BLaER1 (cell line): ENCODE measurements at regions not wholly inside any gene's neighbourhood (a gene's known extent, or its start where the extent isn't known, plus 50 kb on each side); places are given as distances from the start of the nearest gene placed in this dataset.

ENCODE experiments used
- H3K27ac ChIP-seq: shearing (Covaris generic); formaldehyde crosslinking; 2 replicates; pipeline ENCODE4 v1.8.1; 2022
- H3K27me3 ChIP-seq: shearing (Covaris generic); formaldehyde crosslinking; 2 replicates; pipeline ENCODE4 v1.8.1; 2022
- H3K36me3 ChIP-seq: shearing (Covaris generic); formaldehyde crosslinking; 2 replicates; pipeline ENCODE4 v1.8.1; 2022
- H3K4me1 ChIP-seq: shearing (Covaris generic); formaldehyde crosslinking; 2 replicates; pipeline ENCODE4 v1.8.1; 2022
- H3K4me2 ChIP-seq: shearing (Covaris generic); formaldehyde crosslinking; 2 replicates; pipeline ENCODE4 v1.8.1; 2022
- H3K4me3 ChIP-seq: shearing (Covaris generic); formaldehyde crosslinking; 2 replicates; pipeline ENCODE4 v1.8.1; 2022
- H3K9ac ChIP-seq: shearing (Covaris generic); formaldehyde crosslinking; 2 replicates; pipeline ENCODE4 v1.8.1; 2022
- H3K9me3 ChIP-seq: shearing (Covaris generic); formaldehyde crosslinking; 2 replicates; pipeline ENCODE4 v1.8.1; 2022
- H4K20me1 ChIP-seq: shearing (Covaris generic); formaldehyde crosslinking; 2 replicates; pipeline ENCODE4 v1.8.1; 2022
- Cebpa-rat ChIP-seq: shearing (Covaris generic); IDR thresholded peaks from 2 replicates; pipeline ENCODE4 v1.8.1; 2022

DNA sequence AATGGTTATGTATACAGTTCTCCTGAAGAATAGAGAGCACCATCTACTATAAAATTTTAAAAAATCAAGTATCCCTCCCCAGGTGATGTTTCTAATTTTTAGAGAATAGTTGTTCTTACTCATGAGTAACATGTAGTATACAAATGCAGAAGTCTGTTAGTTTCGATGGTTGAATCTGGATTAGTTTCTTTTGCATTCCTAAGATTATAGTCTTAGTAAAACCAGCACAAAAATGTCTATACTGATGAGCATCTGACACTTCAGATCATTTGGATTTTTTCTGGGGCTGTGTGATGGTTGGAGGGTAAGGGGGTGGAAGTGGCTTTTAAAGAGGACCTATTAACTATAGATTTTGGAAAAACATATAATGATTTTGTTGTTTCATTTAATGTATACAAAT is 167.3 kb upstream of the SGO1 start:
- no peak for TF ChIP-seq Cebpa-rat
- H3K27ac ChIP-seq: no peak overlapping the region
- H3K4me1 ChIP-seq: no peaks in the 10 kb centered on the region

DNA sequence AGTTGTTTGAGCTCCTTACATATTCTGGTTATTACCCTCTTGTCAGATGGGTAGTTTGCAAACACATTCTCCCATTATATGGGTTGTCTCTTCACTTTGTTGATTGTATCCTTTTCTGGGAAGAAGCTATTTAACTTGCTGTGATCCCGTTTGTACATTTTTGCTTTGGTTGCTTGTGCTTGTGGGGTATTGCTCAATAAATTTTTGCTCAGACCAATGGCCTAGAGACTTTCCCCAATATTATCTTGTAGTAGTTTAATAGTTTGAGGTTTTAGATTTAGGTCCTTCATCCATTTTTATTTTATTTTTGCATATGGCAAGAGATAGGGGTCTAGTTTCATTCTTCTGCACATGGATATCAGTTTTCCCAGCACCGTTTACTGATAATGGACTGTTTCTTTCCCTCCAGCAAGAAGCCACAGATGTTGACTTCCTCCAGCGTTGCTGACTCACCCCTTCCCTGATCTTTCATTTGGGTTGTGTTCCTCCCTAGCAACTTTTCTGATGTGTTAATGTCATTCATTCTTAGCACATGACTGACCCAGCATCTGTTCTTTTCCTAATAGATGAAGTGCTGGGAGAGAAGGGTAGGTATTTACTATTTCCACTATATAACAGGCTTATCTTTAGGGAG is 166.7 kb upstream of the SGO1 start:
- TF ChIP-seq Cebpa-rat: no peak
- H3K9ac ChIP-seq: no peak overlapping the region
- H3K4me3 ChIP-seq: no peak overlapping the region
- no peak overlapping the region for H3K27ac ChIP-seq
- H3K36me3 ChIP-seq: no peaks in the 10 kb centered on the region
- H3K4me2 ChIP-seq: no peak overlapping the region
- no peaks in the 10 kb centered on the region for H3K4me1 ChIP-seq
- no peaks in the 10 kb centered on the region for H3K27me3 ChIP-seq
- no peaks in the 10 kb centered on the region for H3K9me3 ChIP-seq
- H4K20me1 ChIP-seq: no peaks in the 10 kb centered on the region

More for the DNA sequence above, 167.3 kb upstream of the SGO1 start:
- no peaks in the 10 kb centered on the region for H3K36me3 ChIP-seq
- H4K20me1 ChIP-seq: no peaks in the 10 kb centered on the region
- no peaks in the 10 kb centered on the region for H3K27me3 ChIP-seq
- H3K9me3 ChIP-seq: no peaks in the 10 kb centered on the region
- no peak overlapping the region for H3K9ac ChIP-seq
- no peak overlapping the region for H3K4me3 ChIP-seq
- no peak overlapping the region for H3K4me2 ChIP-seq

DNA sequence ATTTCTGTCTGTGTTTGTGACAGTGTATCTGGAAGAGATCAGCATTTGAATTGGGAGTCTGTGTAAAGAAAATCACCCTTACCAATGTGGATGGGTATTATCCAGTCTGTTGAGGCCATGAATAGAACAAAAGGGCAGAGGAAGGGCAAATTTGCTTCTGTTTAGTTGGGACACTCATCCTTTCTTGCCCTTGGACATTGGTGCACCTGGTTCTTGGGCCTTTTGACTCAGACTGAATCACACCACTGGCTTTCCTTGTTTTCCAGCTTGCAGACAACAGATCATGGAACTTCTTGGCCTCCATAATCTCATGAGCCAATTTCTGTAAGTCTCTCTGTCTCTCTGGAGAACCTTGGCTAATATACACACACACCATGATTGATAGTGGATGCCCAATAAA is 164.4 kb upstream of the SGO1 start:
- no peak overlapping the region for H3K4me3 ChIP-seq
- H3K36me3 ChIP-seq: no peaks in the 10 kb centered on the region
- no peaks in the 10 kb centered on the region for H3K27me3 ChIP-seq
- no peaks in the 10 kb centered on the region for H3K9me3 ChIP-seq
- no peaks in the 10 kb centered on the region for H4K20me1 ChIP-seq
- no peaks in the 10 kb centered on the region for H3K4me1 ChIP-seq
- no peak overlapping the region for H3K9ac ChIP-seq
- H3K4me2 ChIP-seq: no peak overlapping the region
- TF ChIP-seq Cebpa-rat: no peak
- H3K27ac ChIP-seq: no peak overlapping the region

DNA sequence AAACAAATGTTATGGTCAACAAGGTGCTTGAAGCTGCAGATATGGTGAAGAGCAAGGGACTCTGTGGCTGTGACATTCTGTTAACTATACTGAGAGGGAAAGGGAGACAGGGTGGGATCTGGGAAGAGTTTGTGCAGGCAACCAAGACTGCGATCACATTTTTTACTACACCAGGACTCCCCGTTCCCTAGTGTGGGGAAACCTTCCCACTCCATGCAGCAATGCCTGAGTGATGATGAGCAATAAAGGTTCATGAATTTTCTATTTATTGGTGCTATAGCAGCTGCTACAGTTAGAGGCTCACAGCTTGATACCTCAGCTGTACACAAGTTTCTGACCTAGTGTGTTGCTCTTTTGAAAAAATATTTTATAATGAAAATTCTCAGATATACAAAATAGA is 160.9 kb upstream of the SGO1 start:
- no peak for TF ChIP-seq Cebpa-rat
- H3K4me3 ChIP-seq: no peak overlapping the region

DNA sequence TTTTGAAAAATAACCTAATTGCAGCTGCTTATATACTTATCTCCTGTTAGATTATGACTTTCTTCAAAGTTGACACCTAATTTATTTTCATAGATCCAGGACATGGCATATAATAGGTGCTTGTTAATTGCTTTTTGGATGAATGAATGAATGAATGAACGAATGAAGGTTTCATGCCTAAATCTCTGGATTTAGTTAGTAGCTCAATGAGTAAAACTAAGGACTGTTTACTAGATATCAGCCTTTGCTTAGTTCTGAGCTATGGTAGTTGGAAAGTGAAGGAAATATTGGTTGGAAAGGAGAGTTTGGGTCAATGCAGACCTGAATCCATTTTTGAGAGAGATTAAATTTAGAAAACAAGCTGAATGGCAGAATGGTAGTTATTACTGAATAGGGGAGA is 160.4 kb upstream of the SGO1 start:
- Histone ChIP-seq H3K4me3 (no peak overlapping the region), H3K27me3 (no peaks in the 10 kb centered on the region), H3K4me2 (no peak overlapping the region), H3K9ac (no peak overlapping the region), H3K27ac (no peak overlapping the region), H3K36me3 (no peaks in the 10 kb centered on the region), H4K20me1 (no peaks in the 10 kb centered on the region), H3K4me1 (no peaks in the 10 kb centered on the region), H3K9me3 (no peaks in the 10 kb centered on the region)
- no peak for TF ChIP-seq Cebpa-rat

More for the DNA sequence above, 160.9 kb upstream of the SGO1 start:
- Histone ChIP-seq H3K27ac (no peak overlapping the region), H3K36me3 (no peaks in the 10 kb centered on the region), H4K20me1 (no peaks in the 10 kb centered on the region), H3K4me1 (no peaks in the 10 kb centered on the region), H3K9ac (no peak overlapping the region), H3K4me2 (no peak overlapping the region), H3K27me3 (no peaks in the 10 kb centered on the region), H3K9me3 (no peaks in the 10 kb centered on the region)

DNA sequence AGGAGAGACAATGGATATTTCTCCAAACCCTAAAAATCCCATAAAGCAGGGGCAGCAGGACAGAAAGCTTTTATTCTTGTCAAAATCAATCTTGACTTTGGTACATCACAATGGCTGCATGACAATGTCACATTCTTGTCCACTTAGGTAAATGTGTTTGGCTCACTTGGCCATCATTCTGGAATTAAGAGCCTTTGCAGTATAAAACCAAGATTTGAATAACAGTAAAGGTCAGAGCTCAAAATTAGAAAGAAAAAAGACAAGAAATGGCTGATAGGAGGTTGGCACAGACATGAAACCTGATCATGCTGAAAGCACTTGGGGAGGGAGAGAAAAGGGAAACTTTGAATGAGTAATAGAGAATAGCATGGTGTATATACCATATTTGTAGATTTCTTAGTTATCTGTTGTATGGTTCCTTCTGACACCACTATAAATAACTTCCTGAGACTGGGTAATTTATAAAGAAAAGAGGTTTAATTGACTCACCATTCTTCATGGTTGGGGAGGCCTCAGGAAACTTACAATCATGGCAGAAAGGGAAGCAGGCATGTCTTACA is 158.5 kb upstream of the SGO1 start:
- no peak for TF ChIP-seq Cebpa-rat
- H3K4me1 ChIP-seq: no peaks in the 10 kb centered on the region
- no peaks in the 10 kb centered on the region for H4K20me1 ChIP-seq
- H3K4me2 ChIP-seq: no peak overlapping the region
- no peaks in the 10 kb centered on the region for H3K9me3 ChIP-seq
- H3K36me3 ChIP-seq: no peaks in the 10 kb centered on the region
- no peak overlapping the region for H3K4me3 ChIP-seq
- no peak overlapping the region for H3K27ac ChIP-seq
- H3K27me3 ChIP-seq: no peaks in the 10 kb centered on the region
- no peak overlapping the region for H3K9ac ChIP-seq

DNA sequence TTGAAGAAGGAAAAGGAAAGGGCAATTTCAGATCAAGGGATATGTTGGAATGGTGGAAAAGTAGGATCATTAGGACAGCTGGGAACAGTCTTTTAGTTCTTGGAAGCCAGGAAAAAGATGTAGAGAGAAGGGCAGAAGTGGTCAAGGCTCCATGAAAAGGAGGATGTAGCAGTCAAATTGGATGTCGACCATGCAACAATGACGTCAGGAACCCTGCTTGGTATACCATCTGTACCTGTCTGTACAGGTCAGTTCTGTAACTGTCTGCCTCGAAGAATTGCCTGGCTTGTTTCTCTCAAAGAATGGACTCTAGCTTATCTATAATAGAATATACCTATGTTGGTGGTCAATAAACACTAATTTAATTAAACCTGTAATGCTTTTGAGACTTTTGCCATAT is 157.8 kb upstream of the SGO1 start:
- H3K4me3 ChIP-seq: no peak overlapping the region
- no peaks in the 10 kb centered on the region for H4K20me1 ChIP-seq
- no peak for TF ChIP-seq Cebpa-rat
- no peaks in the 10 kb centered on the region for H3K36me3 ChIP-seq
- H3K27me3 ChIP-seq: no peaks in the 10 kb centered on the region
- H3K9ac ChIP-seq: no peak overlapping the region
- H3K4me2 ChIP-seq: no peak overlapping the region
- H3K4me1 ChIP-seq: no peaks in the 10 kb centered on the region
- H3K27ac ChIP-seq: no peak overlapping the region
- no peaks in the 10 kb centered on the region for H3K9me3 ChIP-seq

DNA sequence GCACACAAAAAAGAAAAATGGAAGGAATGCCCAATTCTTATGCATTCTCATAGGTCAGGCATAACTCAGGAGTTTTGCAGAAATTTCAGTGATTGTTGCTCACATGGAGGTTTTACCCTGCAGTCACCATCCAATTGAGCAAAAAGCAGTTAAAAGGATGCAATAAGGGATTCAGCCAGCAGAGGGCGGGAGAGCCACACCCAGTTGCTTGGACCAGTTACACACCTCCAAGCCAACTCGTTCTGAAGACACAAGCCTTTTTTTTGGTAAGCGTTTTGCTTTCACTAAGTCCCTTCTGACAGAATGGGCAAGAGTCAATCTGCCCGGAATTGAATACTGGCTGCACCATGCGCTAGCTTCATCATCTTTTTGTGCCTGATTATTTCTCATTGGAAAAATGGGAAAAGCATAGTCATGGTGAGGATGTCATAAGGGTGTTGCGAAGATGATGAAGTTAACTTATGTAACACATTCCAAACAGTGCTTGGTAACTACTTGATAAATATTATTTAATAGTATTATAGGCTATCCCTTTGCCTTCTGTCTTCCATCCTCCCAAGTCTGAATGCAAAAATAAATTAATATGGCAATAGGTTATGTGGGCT is 154.4 kb upstream of the SGO1 start:
- Histone ChIP-seq H3K4me2 (no peak overlapping the region), H3K4me3 (no peak overlapping the region), H4K20me1 (no peaks in the 10 kb centered on the region), H3K9me3 (no peaks in the 10 kb centered on the region), H3K36me3 (no peaks in the 10 kb centered on the region), H3K27me3 (no peaks in the 10 kb centered on the region), H3K9ac (no peak overlapping the region), H3K4me1 (no peaks in the 10 kb centered on the region), H3K27ac (no peak overlapping the region)
- no peak for TF ChIP-seq Cebpa-rat

DNA sequence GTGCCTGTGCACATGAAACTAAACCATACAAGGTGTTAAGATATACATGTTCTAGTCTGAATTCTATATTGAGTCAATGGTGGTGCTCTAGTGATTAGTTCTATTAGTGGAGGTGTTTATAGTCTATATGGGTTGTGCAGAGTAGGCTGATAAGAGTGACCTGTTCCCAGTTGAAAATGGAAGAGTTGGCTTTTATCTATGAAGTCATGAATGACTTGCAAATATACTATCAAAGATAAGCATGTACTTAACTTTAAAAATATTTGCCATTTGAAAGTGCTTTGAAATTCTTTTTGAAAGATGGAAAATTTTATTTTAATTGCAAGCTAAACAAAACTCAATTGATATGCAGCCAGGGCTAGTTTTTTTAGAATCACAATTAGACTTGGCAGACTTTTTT is 150.6 kb upstream of the SGO1 start:
- Histone ChIP-seq H4K20me1 (no peaks in the 10 kb centered on the region), H3K9me3 (no peaks in the 10 kb centered on the region), H3K36me3 (no peaks in the 10 kb centered on the region), H3K9ac (no peak overlapping the region), H3K4me1 (no peaks in the 10 kb centered on the region), H3K4me3 (no peak overlapping the region), H3K27ac (no peak overlapping the region), H3K27me3 (no peaks in the 10 kb centered on the region), H3K4me2 (no peak overlapping the region)
- TF ChIP-seq Cebpa-rat: no peak

DNA sequence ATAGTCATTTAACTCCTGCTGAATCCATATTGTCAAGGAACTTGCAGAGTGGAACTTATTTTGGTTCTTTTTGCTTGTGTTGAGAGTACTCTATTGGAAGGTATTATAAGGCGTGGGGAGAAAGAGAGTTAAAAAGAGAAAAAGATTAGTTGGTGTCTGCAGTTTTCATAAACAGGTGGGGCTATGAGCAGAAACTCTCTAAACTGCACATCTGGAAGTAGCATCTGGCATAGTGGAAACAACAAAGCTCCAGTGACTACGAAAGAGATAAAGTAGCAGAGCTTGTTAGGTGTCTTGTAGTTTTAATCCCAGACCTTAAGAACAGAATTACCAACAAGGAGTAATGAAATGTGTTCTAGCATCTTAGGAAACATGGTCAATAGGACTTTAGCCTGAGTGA is 148.8 kb upstream of the SGO1 start:
- no peak for TF ChIP-seq Cebpa-rat
- no peak overlapping the region for H3K9ac ChIP-seq
- H3K27ac ChIP-seq: no peak overlapping the region
- H3K4me3 ChIP-seq: no peak overlapping the region
- no peaks in the 10 kb centered on the region for H3K27me3 ChIP-seq
- no peaks in the 10 kb centered on the region for H3K4me1 ChIP-seq
- H4K20me1 ChIP-seq: no peaks in the 10 kb centered on the region
- no peaks in the 10 kb centered on the region for H3K36me3 ChIP-seq
- no peaks in the 10 kb centered on the region for H3K9me3 ChIP-seq
- H3K4me2 ChIP-seq: no peak overlapping the region
